ENCODE measurements at regions not wholly inside any gene's neighbourhood (a gene's known extent, or its start where the extent isn't known, plus 50 kb on each side); places are given as distances from the start of the nearest gene placed in this dataset.

GRCh38 chr7:156446990-156447389 lies 193.6 kb upstream of the RNF32 start:
- no peak for TF ChIP-seq CTCF (IDR thresholded peaks at IDR 0.05)
- no peak for ATAC-seq
- DNase-seq: no peak
- Mint-ChIP-seq H3K27ac (no peak overlapping the region), H3K27me3 (no peaks in the 10 kb centered on the region), H3K4me1 (ENCODE audit: low read depth) (no peaks in the 10 kb centered on the region), H3K4me3 (no peak overlapping the region), H3K36me3 (ENCODE audit: low read depth) (no peaks in the 10 kb centered on the region), H3K9me3 (no peaks in the 10 kb centered on the region)
- intact Hi-C loops (cut with micrococcal nuclease): no loop called here
- POLR2A ChIA-PET: no interaction called here
- CTCF ChIA-PET: no interaction called here

- no peaks in the 10 kb centered on the region for H3K36me3 Mint-ChIP-seq (ENCODE audit: low read depth)
- ChIA-PET POLR2A (no interaction called here), CTCF (no interaction called here)
- no peaks in the 10 kb centered on the region for H3K9me3 Mint-ChIP-seq
- ATAC-seq (no peak), DNase-seq (no peak)
- no peaks in the 10 kb centered on the region for H3K4me1 Mint-ChIP-seq (ENCODE audit: low read depth)
- no peaks in the 10 kb centered on the region for H3K27me3 Mint-ChIP-seq
- intact Hi-C loops (cut with micrococcal nuclease): no loop called here
- H3K27ac Mint-ChIP-seq: no peak overlapping the region
- no peak for TF ChIP-seq CTCF (IDR thresholded peaks at IDR 0.05)
- H3K4me3 Mint-ChIP-seq: no peak overlapping the region
These were observed 194.4 kb upstream of the RNF32 start for GRCh38 chr7:156445997-156446761.

GRCh38 chr7:156442516-156442915 lies 198.1 kb upstream of the RNF32 start:
- ChIA-PET CTCF (no interaction called here), POLR2A (no interaction called here)

GRCh38 chr7:156440456-156440855 lies 200.1 kb upstream of the RNF32 start:
- no peaks in the 10 kb centered on the region for H3K4me1 Mint-ChIP-seq (ENCODE audit: low read depth)
- no peaks in the 10 kb centered on the region for H3K36me3 Mint-ChIP-seq (ENCODE audit: low read depth)
- H3K4me3 Mint-ChIP-seq: no peak overlapping the region
- ATAC-seq: no peak
- no peaks in the 10 kb centered on the region for H3K27me3 Mint-ChIP-seq
- POLR2A ChIA-PET: no interaction called here
- CTCF ChIA-PET: no interaction called here
- no peak overlapping the region for H3K27ac Mint-ChIP-seq
- no peaks in the 10 kb centered on the region for H3K9me3 Mint-ChIP-seq
- intact Hi-C loops (cut with micrococcal nuclease): no loop called here
- no peak for TF ChIP-seq CTCF (IDR thresholded peaks at IDR 0.05)
- DNase-seq: no peak

More at GRCh38 chr7:156442516-156442915, 198.1 kb upstream of the RNF32 start:
- intact Hi-C loops (cut with micrococcal nuclease): no loop called here
- no peak for ATAC-seq
- H3K27me3 Mint-ChIP-seq: no peaks in the 10 kb centered on the region
- DNase-seq: no peak
- no peaks in the 10 kb centered on the region for H3K9me3 Mint-ChIP-seq
- H3K36me3 Mint-ChIP-seq (ENCODE audit: low read depth): no peaks in the 10 kb centered on the region
- no peak overlapping the region for H3K4me3 Mint-ChIP-seq
- TF ChIP-seq CTCF (IDR thresholded peaks at IDR 0.05): no peak
- no peak overlapping the region for H3K27ac Mint-ChIP-seq
- H3K4me1 Mint-ChIP-seq (ENCODE audit: low read depth): no peaks in the 10 kb centered on the region

- ChIA-PET POLR2A (no interaction called here), CTCF (no interaction called here)
- Mint-ChIP-seq H3K27ac (no peak overlapping the region), H3K4me1 (ENCODE audit: low read depth) (no peaks in the 10 kb centered on the region), H3K36me3 (ENCODE audit: low read depth) (no peaks in the 10 kb centered on the region), H3K9me3 (no peaks in the 10 kb centered on the region), H3K4me3 (no peak overlapping the region), H3K27me3 (peaks cover 3% of the 10 kb centered on the region)
- intact Hi-C loops (cut with micrococcal nuclease): no loop called here
- DNase-seq: no peak
- TF ChIP-seq CTCF (IDR thresholded peaks at IDR 0.05): no peak
- no peak for ATAC-seq
These were observed 202.6 kb upstream of the RNF32 start for GRCh38 chr7:156438011-156438410.
